Fibroblast of lung (primary cell): ENCODE measurements at regions not wholly inside any gene's neighbourhood (a gene's known extent, or its start where the extent isn't known, plus 50 kb on each side); places are given as distances from the start of the nearest gene placed in this dataset.

ENCODE experiments used
- EZH2 ChIP-seq: IDR thresholded peaks from 2 replicates; pipeline ENCODE4 v1.5.1; 2012; ENCODE audit warnings: low read length, control low read depth, mild to moderate bottlenecking; ENCODE audit errors: missing control alignments
- TF ChIP-seq, protein P1 (sequence below), 2 donors: IDR thresholded peaks in 1 of 2; conservative IDR thresholded peaks in 1 of 2; 1 replicate in 1 of 2; 2 replicates in 1 of 2; pipeline ENCODE4 v1.5.1; 2011 to 2012; ENCODE audit warnings: low read length in 2 of 2, control low read depth in 1 of 2, inconsistent platforms in 1 of 2, low read depth in 1 of 2, mild to moderate bottlenecking in 1 of 2

DNA sequence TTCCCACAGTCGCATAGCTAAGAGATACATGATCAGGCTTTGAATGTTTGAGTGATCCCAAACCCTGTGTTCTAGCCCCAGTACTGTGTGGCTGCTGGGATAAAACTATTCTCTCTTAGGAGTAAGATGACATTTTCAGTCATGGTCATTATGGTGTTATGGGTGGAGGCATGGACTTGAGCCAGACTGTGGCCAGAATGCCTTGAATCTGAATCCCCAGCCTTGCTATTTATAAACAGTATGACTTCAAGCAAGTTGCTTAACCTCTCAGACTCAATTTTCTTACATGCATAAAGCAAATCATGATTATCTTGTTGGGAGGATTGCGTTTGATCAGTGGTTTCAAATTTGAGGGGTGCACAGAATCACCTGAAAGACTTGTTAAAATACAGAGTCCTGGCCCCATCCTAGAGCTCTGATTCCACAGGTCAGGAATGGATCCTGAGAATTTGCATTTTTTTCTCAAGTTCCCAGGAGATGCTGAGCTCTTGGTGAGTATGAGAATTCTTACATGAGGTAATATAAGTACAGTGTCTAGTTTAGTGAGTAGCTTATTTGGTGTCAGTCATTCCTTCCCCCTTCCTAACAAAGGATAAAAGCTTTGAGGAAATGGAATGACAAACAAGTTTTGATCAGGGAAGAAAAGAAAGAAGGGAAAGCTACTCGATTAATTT is 571.7 kb downstream of the METTL15 start:
- TF ChIP-seq, protein P1, sequence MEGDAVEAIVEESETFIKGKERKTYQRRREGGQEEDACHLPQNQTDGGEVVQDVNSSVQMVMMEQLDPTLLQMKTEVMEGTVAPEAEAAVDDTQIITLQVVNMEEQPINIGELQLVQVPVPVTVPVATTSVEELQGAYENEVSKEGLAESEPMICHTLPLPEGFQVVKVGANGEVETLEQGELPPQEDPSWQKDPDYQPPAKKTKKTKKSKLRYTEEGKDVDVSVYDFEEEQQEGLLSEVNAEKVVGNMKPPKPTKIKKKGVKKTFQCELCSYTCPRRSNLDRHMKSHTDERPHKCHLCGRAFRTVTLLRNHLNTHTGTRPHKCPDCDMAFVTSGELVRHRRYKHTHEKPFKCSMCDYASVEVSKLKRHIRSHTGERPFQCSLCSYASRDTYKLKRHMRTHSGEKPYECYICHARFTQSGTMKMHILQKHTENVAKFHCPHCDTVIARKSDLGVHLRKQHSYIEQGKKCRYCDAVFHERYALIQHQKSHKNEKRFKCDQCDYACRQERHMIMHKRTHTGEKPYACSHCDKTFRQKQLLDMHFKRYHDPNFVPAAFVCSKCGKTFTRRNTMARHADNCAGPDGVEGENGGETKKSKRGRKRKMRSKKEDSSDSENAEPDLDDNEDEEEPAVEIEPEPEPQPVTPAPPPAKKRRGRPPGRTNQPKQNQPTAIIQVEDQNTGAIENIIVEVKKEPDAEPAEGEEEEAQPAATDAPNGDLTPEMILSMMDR (conservative IDR thresholded peaks at IDR 0.05 in 1 of 2, IDR thresholded peaks at IDR 0.05 in 1 of 2; ENCODE audit: low read depth in 1 of 2, low read length in 2 of 2), result no peak
- TF ChIP-seq EZH2, result no peak
